Liver (tissue), 7 donors: ENCODE measurements at regions not wholly inside any gene's neighbourhood (a gene's known extent, or its start where the extent isn't known, plus 50 kb on each side); places are given as distances from the start of the nearest gene placed in this dataset.

Source experiments
- DNase-seq: peaks from one replicate; pipeline ENCODE4 v3.0.0-alpha.2; 2017; ENCODE audit warnings: low spot score
- H3K27ac ChIP-seq, 2 donors: one replicate each; pipeline ENCODE4 v1.7.0; 2013; ENCODE audit warnings: inconsistent platforms in 2 of 2, low read length in 2 of 2, control low read depth in 1 of 2, low read depth in 1 of 2, mild to moderate bottlenecking in 1 of 2
- H3K27me3 ChIP-seq, 4 donors: one replicate each; pipeline versions ENCODE4 v1.6.1 to v1.7.0; 2013; ENCODE audit warnings: low read length in 3 of 4, inconsistent platforms in 1 of 4, mild to moderate bottlenecking in 1 of 4, moderate library complexity in 1 of 4; ENCODE audit not compliant: control insufficient read depth in 4 of 4, insufficient read depth in 4 of 4
- H3K36me3 ChIP-seq, 4 donors: one replicate each; pipeline versions ENCODE4 v1.6.1 to v1.7.0; 2013; ENCODE audit warnings: low read length in 3 of 4, mild to moderate bottlenecking in 3 of 4, low read depth in 1 of 4, moderate library complexity in 1 of 4; ENCODE audit not compliant: control insufficient read depth in 4 of 4, insufficient read depth in 3 of 4
- H3K4me1 ChIP-seq, 4 donors: one replicate each; pipeline versions ENCODE4 v1.6.1 to v1.7.0; 2013; ENCODE audit warnings: low read length in 3 of 4, mild to moderate bottlenecking in 3 of 4, moderate library complexity in 1 of 4; ENCODE audit not compliant: control insufficient read depth in 4 of 4, insufficient read depth in 4 of 4
- H3K4me3 ChIP-seq, 3 donors: one replicate each; pipeline versions ENCODE4 v1.6.1 to v1.7.0; 2013; ENCODE audit warnings: low read length in 3 of 3, control low read depth in 1 of 3, low read depth in 1 of 3, mild to moderate bottlenecking in 1 of 3
- H3K9ac ChIP-seq, 2 donors: one replicate each; pipeline ENCODE4 v1.7.0; 2013; ENCODE audit warnings: low read length in 2 of 2, mild to moderate bottlenecking in 2 of 2, moderate library complexity in 2 of 2, control low read depth in 1 of 2, low read depth in 1 of 2
- H3K9me3 ChIP-seq, 4 donors: one replicate each; pipeline versions ENCODE4 v1.6.1 to v1.7.0; 2013; ENCODE audit warnings: low read length in 3 of 4; ENCODE audit not compliant: control insufficient read depth in 4 of 4
- ATF3 ChIP-seq: IDR thresholded peaks from 2 replicates; pipeline ENCODE4 v1.6.1; 2016; ENCODE audit warnings: antibody characterized with exemption
- EGR1 ChIP-seq, 2 donors: IDR thresholded peaks; 2 replicates each; pipeline ENCODE4 v1.6.1; 2016 to 2018; ENCODE audit warnings: antibody characterized with exemption in 2 of 2, low read depth in 2 of 2
- FOXA1 ChIP-seq: IDR thresholded peaks from 2 replicates; pipeline ENCODE4 v1.6.1; 2016; ENCODE audit warnings: antibody characterized with exemption
- FOXA2 ChIP-seq: IDR thresholded peaks from 2 replicates; pipeline ENCODE4 v1.6.1; 2016; ENCODE audit warnings: antibody characterized with exemption
- GABPA ChIP-seq, 2 donors: IDR thresholded peaks in 1 of 2; conservative IDR thresholded peaks in 1 of 2; 2 replicates each; pipeline ENCODE4 v1.6.1; 2016; ENCODE audit warnings: antibody characterized with exemption in 2 of 2, mild to moderate bottlenecking in 1 of 2, moderate library complexity in 1 of 2
- HNF4A ChIP-seq, 2 donors: conservative IDR thresholded peaks; 2 replicates each; pipeline ENCODE4 v1.6.1; 2016; ENCODE audit warnings: antibody characterized with exemption in 2 of 2, mild to moderate bottlenecking in 2 of 2
- JUND ChIP-seq, 2 donors: IDR thresholded peaks; 2 replicates each; pipeline ENCODE4 v1.6.1; 2016; ENCODE audit warnings: antibody characterized with exemption in 2 of 2
- MAX ChIP-seq: IDR thresholded peaks from 2 replicates; pipeline ENCODE4 v1.6.1; 2016; ENCODE audit warnings: antibody characterized with exemption
- NR2F2 ChIP-seq: IDR thresholded peaks from 2 replicates; pipeline ENCODE4 v1.6.1; 2016; ENCODE audit warnings: antibody characterized with exemption
- RAD21 ChIP-seq, 2 donors: IDR thresholded peaks; 2 replicates each; pipeline ENCODE4 v1.6.1; 2016; ENCODE audit warnings: antibody characterized with exemption in 2 of 2, mild to moderate bottlenecking in 2 of 2
- REST ChIP-seq: IDR thresholded peaks from 2 replicates; pipeline ENCODE4 v1.6.1; 2016; ENCODE audit warnings: antibody characterized with exemption, mild to moderate bottlenecking
- RXRA ChIP-seq, 2 donors: IDR thresholded peaks; 2 replicates each; pipeline ENCODE4 v1.6.1; 2017 to 2018; ENCODE audit warnings: antibody characterized with exemption in 2 of 2, mild to moderate bottlenecking in 1 of 2
- TAF1 ChIP-seq: conservative IDR thresholded peaks from 2 replicates; pipeline ENCODE4 v1.6.1; 2016; ENCODE audit warnings: antibody characterized with exemption, mild to moderate bottlenecking
- YY1 ChIP-seq: IDR thresholded peaks from 2 replicates; pipeline ENCODE4 v1.6.1; 2016; ENCODE audit warnings: antibody characterized with exemption, mild to moderate bottlenecking
- ZBTB33 ChIP-seq: IDR thresholded peaks from 2 replicates; pipeline ENCODE4 v1.6.1; 2016; ENCODE audit warnings: antibody characterized with exemption
- WGBS: extraction: QIAGEN DNeasy Blood & Tissue Kit; methylation state at CpG from one replicate; pipeline ENCODE4 v1.1.7; 2013; 5-methylcytosine and 5-hydroxymethylcytosine counted together
- donor health status: healthy.
- donor health status: healthy.
- donor health status: healthy.
- donor health status: healthy.

- Histone ChIP-seq H3K9me3 (peaks cover 0 to 3% (median under 1%) of the 10 kb centered on the region in 4 donors), H3K36me3 (no peaks in the 10 kb centered on the region), H3K27me3 (no peaks in the 10 kb centered on the region), H3K27ac (no peak overlapping the region), H3K4me3 (no peak overlapping the region), H3K9ac (no peak overlapping the region), H3K4me1 (no peaks in the 10 kb centered on the region)
- TF ChIP-seq RAD21 (IDR thresholded peaks at IDR 0.05) (no peak), GABPA (IDR thresholded peaks at IDR 0.05 in 1 of 2, conservative IDR thresholded peaks at IDR 0.05 in 1 of 2) (no peak), FOXA1 (no peak), YY1 (no peak), HNF4A (conservative IDR thresholded peaks at IDR 0.05) (no peak), JUND (IDR thresholded peaks at IDR 0.05) (no peak), ATF3 (no peak), REST (no peak)
- no peak for DNase-seq
- WGBS = 84% methylated on average over 1 of the region's 1 CpG
These were observed 1066.6 kb downstream of the PCDH18 start for GRCh38 chr4:136465691-136466090.

- TF ChIP-seq NR2F2 (no peak), MAX (no peak), YY1 (no peak), EGR1 (IDR thresholded peaks at IDR 0.05; ENCODE audit: low read depth in 2 of 2) (no peak), HNF4A (conservative IDR thresholded peaks at IDR 0.05) (no peak), ATF3 (no peak), ZBTB33 (no peak), TAF1 (no peak), FOXA2 (no peak), JUND (IDR thresholded peaks at IDR 0.05) (no peak), FOXA1 (no peak), RXRA (IDR thresholded peaks at IDR 0.05) (no peak)
- Histone ChIP-seq H3K4me3 (no peak overlapping the region), H3K4me1 (no peaks in the 10 kb centered on the region), H3K9ac (no peak overlapping the region), H3K27ac (no peak overlapping the region), H3K9me3 (peaks cover 0 to 3% (median under 1%) of the 10 kb centered on the region in 4 donors), H3K36me3 (no peaks in the 10 kb centered on the region), H3K27me3 (no peaks in the 10 kb centered on the region)
- 78% methylated on average over 1 of the region's 1 CpG for WGBS
- no peak for DNase-seq
These were observed 1068.4 kb downstream of the PCDH18 start for GRCh38 chr4:136463941-136464340.
